Germinal center (tissue), 1 donor: ENCODE measurements at regions not wholly inside any gene's neighbourhood (a gene's known extent, or its start where the extent isn't known, plus 50 kb on each side); places are given as distances from the start of the nearest gene placed in this dataset.
"Not testable (repeated sequence)": the region's sequence is repeated elsewhere in the genome, so short reads cannot be mapped to it uniquely, and the experiment has no call there.

Experiments
- DNase-seq: peaks from one replicate; pipeline ENCODE4 v3.0.0; 2012; ENCODE audit warnings: mixed read lengths, low spot score

GRCh38 chr17:72556944-72557826, 436.4 kb downstream of the SOX9 start:
- peak; percentile 71 for DNase-seq

DNA sequence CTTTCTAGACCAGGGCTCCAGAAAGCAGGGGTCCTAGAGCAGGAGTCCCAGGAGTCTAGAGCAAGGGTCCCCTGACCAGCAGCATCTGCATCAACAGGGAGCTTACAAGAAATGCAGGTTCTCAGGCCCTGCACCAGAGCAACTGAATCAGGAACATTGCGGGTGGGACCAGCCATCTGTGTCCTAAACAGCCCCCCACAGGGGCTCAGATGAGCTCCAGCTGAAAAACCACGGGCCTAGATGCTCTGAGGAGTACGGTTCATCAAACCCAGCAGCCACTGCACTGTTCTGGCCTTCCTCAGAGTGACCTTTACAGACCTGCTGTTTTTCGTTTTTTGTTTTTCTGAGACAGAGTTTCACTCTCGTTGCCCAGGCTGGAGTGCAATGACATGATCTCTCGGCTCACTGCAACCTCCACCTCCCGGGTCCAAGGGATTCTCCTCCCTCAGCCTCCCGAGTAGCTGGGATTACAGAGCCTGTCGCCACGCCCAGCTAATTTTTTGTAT, 438.2 kb downstream of the SOX9 start:
- DNase-seq: no peak

DNA sequence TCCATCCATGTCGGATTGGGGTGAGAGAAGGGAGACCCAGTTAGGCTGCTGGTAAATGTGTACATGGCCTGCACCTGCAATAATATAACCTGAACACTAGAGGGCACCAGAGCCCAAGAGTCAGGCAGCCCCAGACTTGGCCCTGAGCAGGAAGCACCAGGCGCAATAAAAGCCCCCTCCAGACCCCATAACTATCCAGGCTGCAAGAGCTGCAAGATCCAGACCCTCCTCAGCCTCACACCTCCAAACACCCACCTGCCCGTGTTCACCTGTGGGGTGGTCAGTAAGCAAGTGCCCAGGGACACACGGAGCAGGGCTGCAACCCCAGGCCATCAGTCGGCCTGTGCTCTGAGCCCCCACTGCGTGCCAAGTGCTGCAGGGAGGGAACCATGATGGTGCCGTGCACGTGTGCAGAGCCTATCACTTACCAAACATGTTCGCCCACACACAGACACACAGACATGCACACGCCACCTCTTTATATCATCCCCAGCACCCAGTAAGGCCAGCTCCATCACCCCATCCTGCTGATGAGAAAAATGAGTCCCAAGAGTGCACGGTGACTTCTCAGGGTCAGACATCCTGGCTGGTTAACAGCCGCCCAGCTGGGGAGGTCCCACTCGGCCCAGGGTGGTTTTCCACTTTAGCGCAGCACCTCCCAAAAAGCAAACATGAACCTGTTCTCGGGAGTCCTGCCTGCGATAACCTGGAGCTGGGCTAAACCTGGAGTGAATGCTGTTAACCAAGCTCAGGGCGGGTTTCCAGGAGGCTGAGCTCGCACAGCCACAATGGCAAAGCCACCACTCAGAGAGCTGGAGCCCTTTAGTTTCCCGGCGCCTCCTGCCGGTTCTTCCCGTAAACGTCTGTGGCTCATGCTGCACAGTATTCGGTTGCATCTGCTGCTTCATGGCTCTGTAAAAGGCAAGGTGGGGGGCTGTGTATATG, 439.8 kb downstream of the SOX9 start:
- peak; percentile 75 for DNase-seq

DNA sequence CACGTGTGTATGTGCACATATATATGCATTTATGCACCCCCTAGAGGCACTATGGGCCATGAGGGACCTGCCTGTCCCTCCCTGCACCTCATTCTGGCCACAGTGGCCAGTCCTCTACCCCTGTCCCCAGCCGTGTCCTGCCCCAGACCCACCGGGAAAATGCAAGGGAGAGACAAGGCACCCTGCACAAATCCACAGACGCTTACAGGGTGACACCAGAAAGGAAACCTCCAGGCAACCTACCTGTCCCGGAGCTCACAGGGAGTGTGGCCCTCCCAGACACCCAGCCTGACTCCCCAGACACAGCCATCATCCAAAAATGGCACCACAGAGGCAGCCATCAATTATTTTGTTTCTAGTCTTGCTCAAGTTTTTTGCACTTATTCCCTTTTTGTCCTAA, 440.4 kb downstream of the SOX9 start:
- no peak for DNase-seq

DNA sequence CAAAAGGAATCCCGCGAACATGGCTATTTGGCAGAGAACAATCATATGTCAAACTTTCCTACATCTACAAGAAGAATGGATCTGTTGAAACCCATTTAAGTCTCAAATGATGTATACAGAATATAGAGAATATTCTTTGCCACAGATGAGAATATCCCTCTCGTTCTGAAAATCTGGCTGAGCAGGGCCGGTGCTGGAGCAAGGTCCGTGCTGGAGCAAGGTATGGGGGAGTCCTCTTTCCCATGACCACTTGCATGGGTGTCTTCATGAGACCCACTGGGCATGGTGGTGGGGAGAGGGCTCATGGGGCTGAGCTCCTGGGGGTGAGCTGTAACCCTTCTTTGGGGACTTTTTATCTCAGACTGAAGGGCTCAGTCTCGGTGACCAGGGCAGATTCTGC, 440.9 kb downstream of the SOX9 start:
- no peak for DNase-seq

DNA sequence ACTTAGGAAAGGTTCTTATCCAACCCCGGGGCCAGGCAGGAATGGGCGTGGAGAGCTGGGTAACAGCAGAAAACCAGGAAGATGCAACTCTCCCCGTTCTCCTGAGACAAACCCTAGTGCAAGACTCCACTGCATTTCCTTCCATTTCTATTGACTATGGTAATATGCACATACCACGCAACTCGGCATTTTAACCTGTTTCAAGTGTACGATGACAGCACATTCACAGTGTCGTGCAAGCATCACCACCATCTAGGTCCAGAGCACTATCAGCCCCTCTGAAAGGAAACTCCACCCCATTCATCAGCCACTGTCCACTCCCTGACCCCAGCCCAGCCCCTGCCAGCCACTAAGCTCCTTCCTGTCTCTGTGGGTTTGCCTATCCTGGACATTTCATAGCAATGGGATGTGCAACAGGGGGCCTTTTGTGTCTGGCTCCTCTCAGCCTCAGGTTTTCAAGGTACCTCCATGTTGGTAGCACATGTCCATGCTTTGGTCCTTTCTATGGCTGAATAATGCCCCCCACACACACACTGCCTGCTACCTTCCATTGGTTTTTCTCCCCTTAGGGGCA, 441.9 kb downstream of the SOX9 start:
- DNase-seq: no peak

GRCh38 chr17:72563952-72564351, 443.1 kb downstream of the SOX9 start:
- DNase-seq: no peak

DNA sequence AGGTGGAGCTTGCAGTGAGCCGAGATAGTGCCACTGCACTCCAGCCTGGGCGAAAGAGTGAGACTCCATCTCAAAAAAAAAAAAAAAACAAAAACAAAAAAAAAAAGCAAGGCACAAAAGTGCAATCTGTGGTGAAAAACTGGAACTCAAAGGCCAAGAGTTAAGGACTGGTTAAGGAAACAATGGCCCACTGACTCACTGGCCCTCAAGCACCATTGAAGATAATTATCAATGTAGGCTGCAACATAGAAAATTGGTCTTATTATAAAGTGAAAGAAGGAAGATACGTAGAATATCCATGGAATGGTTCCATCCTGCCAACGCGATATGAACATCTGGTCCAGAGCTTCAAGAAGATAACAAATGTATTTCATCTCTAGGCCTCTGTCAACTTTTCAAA, 444.2 kb downstream of the SOX9 start:
- no peak for DNase-seq

DNA sequence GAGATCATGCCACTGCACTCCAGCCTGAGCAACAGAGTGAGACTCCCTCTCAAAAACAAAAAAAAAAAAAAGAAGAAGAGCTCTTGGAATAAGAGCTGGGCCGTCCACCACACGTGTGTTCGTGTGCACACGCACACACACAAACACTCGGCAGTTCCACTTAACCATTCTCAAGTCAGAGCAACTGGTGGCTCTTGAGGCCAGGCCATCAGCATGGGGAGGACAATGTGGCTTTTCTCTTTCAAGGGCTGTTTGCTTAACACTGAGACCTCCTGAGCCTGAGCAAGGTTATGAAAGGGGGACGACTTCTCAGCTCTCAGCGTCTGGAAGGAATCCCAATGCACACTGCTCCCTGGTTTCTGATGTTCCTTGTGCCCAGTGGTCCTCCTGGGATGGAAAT, 444.9 kb downstream of the SOX9 start:
- no peak for DNase-seq

DNA sequence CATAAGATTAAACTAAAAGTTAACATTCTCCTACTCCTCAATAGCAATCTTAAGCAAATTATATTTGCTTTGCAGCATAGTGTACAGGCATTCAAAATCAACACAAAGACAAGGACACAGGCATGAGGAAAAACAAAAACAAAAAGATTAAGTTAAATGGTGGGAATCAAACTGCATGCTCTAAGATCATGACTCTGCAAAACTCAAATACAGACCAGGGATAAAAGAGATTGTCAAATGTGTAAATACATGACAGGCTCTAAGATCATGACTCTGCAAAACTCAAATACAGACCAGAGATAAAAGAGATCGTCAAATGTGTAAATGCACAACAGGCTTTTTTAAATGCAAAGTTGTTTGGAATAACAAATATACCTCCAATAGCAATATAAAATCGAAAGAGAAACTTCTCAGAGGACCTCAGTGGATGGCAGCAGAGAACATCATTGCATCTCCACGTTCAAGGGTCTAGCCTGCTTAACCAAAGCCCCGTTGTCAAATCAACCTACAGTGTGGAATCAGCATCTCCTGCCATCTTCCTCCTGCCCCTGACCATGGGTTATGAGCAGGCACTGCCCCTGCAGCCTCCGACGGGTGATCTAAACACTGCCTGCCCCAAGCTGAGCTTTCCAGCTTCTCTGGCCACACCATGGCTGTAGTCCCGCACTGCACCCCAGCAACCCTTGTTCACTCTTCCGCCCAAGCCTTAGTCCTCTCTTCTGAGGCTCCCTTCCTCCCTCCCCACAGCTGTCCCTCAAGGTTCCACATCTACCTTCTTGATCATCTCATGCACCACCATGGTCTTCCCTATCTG, 446.1 kb downstream of the SOX9 start:
- no peak for DNase-seq

DNA sequence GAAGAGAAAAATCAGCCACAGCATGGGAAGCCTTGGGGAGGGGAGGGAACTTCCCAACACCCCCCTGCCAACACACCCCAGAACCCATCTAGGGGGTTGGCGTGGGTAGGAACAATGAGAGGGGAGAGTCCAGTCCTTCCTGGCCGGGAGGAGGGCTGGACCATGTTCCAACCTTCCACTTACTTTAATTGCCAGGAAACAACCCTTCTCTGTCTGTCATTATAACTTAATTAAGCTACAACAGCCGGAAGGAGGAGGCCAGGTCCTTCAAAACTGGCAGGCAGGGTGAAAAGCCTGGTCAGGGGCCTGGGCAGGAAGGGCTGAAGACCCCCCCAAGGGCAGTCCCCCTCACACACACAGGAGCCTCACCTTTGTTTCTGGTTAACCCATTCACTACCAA, 447.0 kb downstream of the SOX9 start:
- DNase-seq: no peak

GRCh38 chr17:72569148-72569946, 448.5 kb downstream of the SOX9 start:
- DNase-seq: no peak

- no peak for DNase-seq
These were observed 451.1 kb downstream of the SOX9 start for GRCh38 chr17:72571813-72572396.

- no peak for DNase-seq
These were observed 452.0 kb downstream of the SOX9 start for GRCh38 chr17:72572604-72573491.

DNA sequence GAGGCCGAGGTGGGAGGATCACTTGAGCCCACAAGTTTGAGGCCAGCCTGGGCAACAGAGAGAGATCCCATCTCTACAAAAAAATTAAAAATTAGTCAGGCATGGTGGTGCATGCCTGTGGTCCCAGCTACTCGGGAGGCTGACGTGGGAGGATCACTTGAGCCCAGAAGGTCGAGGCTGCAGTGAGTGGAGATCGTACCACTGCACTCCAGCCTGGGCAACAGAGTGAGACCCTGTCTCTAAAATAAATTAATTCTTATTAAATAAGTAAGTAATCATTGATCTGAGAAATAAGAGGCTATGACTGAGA, 452.6 kb downstream of the SOX9 start:
- DNase-seq: not testable (repeated sequence)

DNA sequence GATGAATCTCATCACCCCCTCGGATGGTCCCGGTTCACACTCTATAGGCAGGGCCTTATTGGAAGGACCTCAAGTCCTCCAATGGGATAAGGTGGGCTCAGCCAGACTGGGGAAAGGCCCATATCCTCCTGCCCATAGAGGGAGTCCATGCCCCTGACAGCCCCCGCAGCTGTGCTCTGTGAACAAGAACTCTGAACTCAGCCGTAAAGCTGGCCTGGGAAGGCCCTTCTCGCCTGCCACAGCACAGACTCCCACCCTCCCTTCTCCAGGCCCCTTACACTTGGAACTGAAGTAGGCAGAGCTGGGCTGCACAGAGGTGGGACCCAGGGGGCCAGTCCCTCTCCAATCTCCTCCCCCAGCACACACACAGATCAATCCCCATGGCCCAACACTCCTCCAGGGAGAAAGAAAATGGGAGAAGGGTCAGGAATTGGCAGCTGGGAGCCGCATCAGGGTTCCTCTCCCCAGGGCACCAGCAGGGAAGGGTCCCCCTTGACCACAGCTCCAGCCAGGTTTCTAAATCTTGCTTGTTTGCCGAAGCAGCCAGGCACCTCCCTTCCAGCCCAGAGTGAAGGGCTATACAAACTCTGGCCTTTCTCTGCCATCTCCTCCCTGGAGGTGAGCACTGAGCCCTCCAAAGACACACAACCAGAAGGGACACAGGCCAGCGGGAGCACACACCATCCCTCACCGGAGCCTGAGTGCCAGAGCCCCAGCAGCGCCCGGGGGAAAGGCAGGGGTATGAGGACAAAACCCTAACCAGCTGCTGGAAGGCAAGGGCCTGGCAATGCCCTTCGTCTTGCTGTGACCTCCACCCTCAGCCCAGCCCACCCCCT, 454.1 kb downstream of the SOX9 start:
- DNase-seq: no peak

GRCh38 chr17:72575542-72576233, 454.9 kb downstream of the SOX9 start:
- DNase-seq: no peak

DNA sequence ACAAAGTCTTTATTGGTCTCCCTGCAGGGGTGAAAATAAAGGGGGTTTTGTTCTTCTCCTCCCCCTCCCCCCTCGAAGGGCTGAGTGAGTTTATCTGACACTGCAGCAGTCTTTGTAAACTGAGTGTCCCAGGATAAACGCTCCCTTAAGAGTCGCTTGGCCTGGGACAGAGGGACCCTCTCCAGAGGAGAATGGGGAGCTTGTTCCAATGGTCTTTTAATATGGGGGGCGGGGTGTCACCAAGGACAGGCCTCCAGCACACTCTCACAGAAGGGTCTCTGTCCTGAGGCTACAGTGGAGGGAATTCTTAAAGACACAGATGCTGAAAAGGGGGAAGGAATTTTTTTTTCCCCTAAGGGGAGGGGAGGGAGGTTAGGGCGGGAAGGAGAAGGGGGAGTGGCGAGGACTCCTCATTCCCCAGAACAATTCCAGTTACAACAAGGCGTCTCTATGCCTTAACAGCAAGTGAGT, 455.5 kb downstream of the SOX9 start:
- DNase-seq: no peak
